ENCODE measurements at regions not wholly inside any gene's neighbourhood (a gene's known extent, or its start where the extent isn't known, plus 50 kb on each side); places are given as distances from the start of the nearest gene placed in this dataset.
"Not testable (repeated sequence)": the region's sequence is repeated elsewhere in the genome, so short reads cannot be mapped to it uniquely, and the experiment has no call there.

- no peak overlapping the region for H2AFZ ChIP-seq
- H3K79me2 ChIP-seq (ENCODE audit: insufficient read depth), result no peaks in the 10 kb centered on the region
- no peak for DNase-seq
- no peaks in the 10 kb centered on the region for H3K9me3 ChIP-seq (ENCODE audit: low read depth)
- H3K9me2 ChIP-seq (ENCODE audit: insufficient read depth), result no peaks in the 10 kb centered on the region
- no peaks in the 10 kb centered on the region for H4K20me1 ChIP-seq (ENCODE audit: insufficient read depth)
- no peaks in the 10 kb centered on the region for H3K4me1 ChIP-seq (ENCODE audit: insufficient read depth)
- in situ Hi-C loops (cut with MboI), result no loop called here
- WGBS, 2 experiments (ENCODE audit: low coverage in 1 of 2, low lambda C conversion rate in 2 of 2, missing lambda C conversion rate in 2 of 2), result 10 to 14% methylated on average over 1 of the region's 1 CpG
- no peaks in the 10 kb centered on the region for H3K27me3 ChIP-seq (replicated peaks; ENCODE audit: insufficient read depth)
- no peak overlapping the region for H3K9ac ChIP-seq
- no peak overlapping the region for H3K4me2 ChIP-seq (ENCODE audit: unreplicated experiment)
- no peak overlapping the region for H3K27ac ChIP-seq
- no peaks in the 10 kb centered on the region for H3K36me3 ChIP-seq (ENCODE audit: low read depth)
- TF ChIP-seq EZH2 (IDR thresholded peaks at IDR 0.05; ENCODE audit: insufficient read depth, poor library complexity, severe bottlenecking), result no peak
- no peak for TF ChIP-seq EZH2phosphoT487 (IDR thresholded peaks at IDR 0.05; ENCODE audit: insufficient read depth, low read depth)
- H3K4me3 ChIP-seq, result no peak overlapping the region
- H3F3A ChIP-seq (ENCODE audit: insufficient read depth), result no peaks in the 10 kb centered on the region
Measured at GRCh38 chr4:30125868-30126267, 594.3 kb upstream of the PCDH7 start.

- no peak overlapping the region for H3K4me2 ChIP-seq (ENCODE audit: unreplicated experiment)
- H3K9me3 ChIP-seq (ENCODE audit: low read depth), result no peaks in the 10 kb centered on the region
- no peaks in the 10 kb centered on the region for H3K79me2 ChIP-seq (ENCODE audit: insufficient read depth)
- no peaks in the 10 kb centered on the region for H3K36me3 ChIP-seq (ENCODE audit: low read depth)
- no peaks in the 10 kb centered on the region for H3F3A ChIP-seq (ENCODE audit: insufficient read depth)
- no peak overlapping the region for H3K4me3 ChIP-seq
- no peak for TF ChIP-seq EZH2phosphoT487 (IDR thresholded peaks at IDR 0.05; ENCODE audit: insufficient read depth, low read depth)
- TF ChIP-seq EZH2 (IDR thresholded peaks at IDR 0.05; ENCODE audit: insufficient read depth, poor library complexity, severe bottlenecking), result no peak
- WGBS, 2 experiments (ENCODE audit: low coverage in 1 of 2, low lambda C conversion rate in 2 of 2, missing lambda C conversion rate in 2 of 2), result 25 to 35% methylated on average over 1 of the region's 1 CpG
- no peaks in the 10 kb centered on the region for H3K27me3 ChIP-seq (replicated peaks; ENCODE audit: insufficient read depth)
- no peak for DNase-seq
- H3K27ac ChIP-seq, result no peak overlapping the region
- no peak overlapping the region for H2AFZ ChIP-seq
- H3K4me1 ChIP-seq (ENCODE audit: insufficient read depth), result no peaks in the 10 kb centered on the region
- H3K9me2 ChIP-seq (ENCODE audit: insufficient read depth), result no peaks in the 10 kb centered on the region
- H3K9ac ChIP-seq, result no peak overlapping the region
- H4K20me1 ChIP-seq (ENCODE audit: insufficient read depth), result no peaks in the 10 kb centered on the region
- in situ Hi-C loops (cut with MboI), result no loop called here
Measured at GRCh38 chr4:30126351-30126750, 593.8 kb upstream of the PCDH7 start.

- H3K4me2 ChIP-seq (ENCODE audit: unreplicated experiment); H3K36me3 ChIP-seq (ENCODE audit: low read depth); H3K27me3 ChIP-seq (replicated peaks; ENCODE audit: insufficient read depth); DNase-seq; H3K4me1 ChIP-seq (ENCODE audit: insufficient read depth); H3K9me3 ChIP-seq (ENCODE audit: low read depth); in situ Hi-C loops (cut with MboI); H3K9ac ChIP-seq; H2AFZ ChIP-seq; H3F3A ChIP-seq (ENCODE audit: insufficient read depth); H3K27ac ChIP-seq; H3K9me2 ChIP-seq (ENCODE audit: insufficient read depth); H3K4me3 ChIP-seq; H3K79me2 ChIP-seq (ENCODE audit: insufficient read depth); H4K20me1 ChIP-seq (ENCODE audit: insufficient read depth): not testable (repeated sequence)
- WGBS, 2 experiments (ENCODE audit: low coverage in 1 of 2, low lambda C conversion rate in 2 of 2, missing lambda C conversion rate in 2 of 2), result 29 to 39% methylated on average over 5 of the region's 5 CpGs
Measured at GRCh38 chr4:30148828-30149227, 571.3 kb upstream of the PCDH7 start.

- in situ Hi-C loops (cut with MboI); H3K9me2 ChIP-seq (ENCODE audit: insufficient read depth): not testable (repeated sequence)
Measured at GRCh38 chr4:30149539-30149938, 570.6 kb upstream of the PCDH7 start.

GRCh38 chr4:30153427-30153826, 566.7 kb upstream of the PCDH7 start:
- no peaks in the 10 kb centered on the region for H3K9me3 ChIP-seq (ENCODE audit: low read depth)
- TF ChIP-seq EZH2 (IDR thresholded peaks at IDR 0.05; ENCODE audit: insufficient read depth, poor library complexity, severe bottlenecking) (no peak), EZH2phosphoT487 (IDR thresholded peaks at IDR 0.05; ENCODE audit: insufficient read depth, low read depth) (no peak)
- 5 to 6% methylated on average over 2 of the region's 2 CpGs for WGBS, 2 experiments (ENCODE audit: low coverage in 1 of 2, low lambda C conversion rate in 2 of 2, missing lambda C conversion rate in 2 of 2)
- no peak overlapping the region for H3K27ac ChIP-seq
- H4K20me1 ChIP-seq (ENCODE audit: insufficient read depth), result no peaks in the 10 kb centered on the region
- H3K79me2 ChIP-seq (ENCODE audit: insufficient read depth), result no peaks in the 10 kb centered on the region
- H2AFZ ChIP-seq, result no peak overlapping the region
- no peak overlapping the region for H3K4me2 ChIP-seq (ENCODE audit: unreplicated experiment)
- no peak for DNase-seq
- no peaks in the 10 kb centered on the region for H3K36me3 ChIP-seq (ENCODE audit: low read depth)
- H3K9ac ChIP-seq, result no peak overlapping the region
- no peak overlapping the region for H3K4me3 ChIP-seq
- H3K9me2 ChIP-seq (ENCODE audit: insufficient read depth), result no peaks in the 10 kb centered on the region
- no peaks in the 10 kb centered on the region for H3F3A ChIP-seq (ENCODE audit: insufficient read depth)
- no peaks in the 10 kb centered on the region for H3K4me1 ChIP-seq (ENCODE audit: insufficient read depth)
- in situ Hi-C loops (cut with MboI), result no loop called here
- no peaks in the 10 kb centered on the region for H3K27me3 ChIP-seq (replicated peaks; ENCODE audit: insufficient read depth)

More at GRCh38 chr4:30149539-30149938, 570.6 kb upstream of the PCDH7 start:
- DNase-seq; H3K9ac ChIP-seq; H3K4me3 ChIP-seq; H3K36me3 ChIP-seq (ENCODE audit: low read depth); H3F3A ChIP-seq (ENCODE audit: insufficient read depth); H2AFZ ChIP-seq; H4K20me1 ChIP-seq (ENCODE audit: insufficient read depth); H3K79me2 ChIP-seq (ENCODE audit: insufficient read depth); H3K27me3 ChIP-seq (replicated peaks; ENCODE audit: insufficient read depth); H3K4me2 ChIP-seq (ENCODE audit: unreplicated experiment); H3K4me1 ChIP-seq (ENCODE audit: insufficient read depth); H3K27ac ChIP-seq; H3K9me3 ChIP-seq (ENCODE audit: low read depth): not testable (repeated sequence)
- WGBS, 2 experiments (ENCODE audit: low coverage in 1 of 2, low lambda C conversion rate in 2 of 2, missing lambda C conversion rate in 2 of 2), result 52 to 53% methylated on average over 7 of the region's 7 CpGs
